AML-193 (cell line): ENCODE measurements at regions not wholly inside any gene's neighbourhood (a gene's known extent, or its start where the extent isn't known, plus 50 kb on each side); places are given as distances from the start of the nearest gene placed in this dataset.

Source experiments
- DNase-seq, 2 experiments: peaks; one replicate each; lab custom pipeline; 2025; lab: John Stamatoyannopoulos, UW

- DNase-seq, result no peak
These were observed 276.1 kb upstream of the NEBL start for GRCh38 chr10:21172930-21173801.

- no peak for DNase-seq
These were observed 275.4 kb upstream of the NEBL start for GRCh38 chr10:21172542-21172929.

GRCh38 chr10:21171936-21172541, 274.9 kb upstream of the NEBL start:
- no peak for DNase-seq

- DNase-seq, result no peak
These were observed 274.3 kb upstream of the NEBL start for GRCh38 chr10:21171197-21171935.

- DNase-seq, result no peak
These were observed 273.1 kb upstream of the NEBL start for GRCh38 chr10:21170216-21170615.

- DNase-seq, result no peak
These were observed 272.2 kb upstream of the NEBL start for GRCh38 chr10:21169271-21169670.

- DNase-seq, result no peak
These were observed 270.3 kb upstream of the NEBL start for GRCh38 chr10:21167288-21168010.

GRCh38 chr10:21166557-21167287, 269.6 kb upstream of the NEBL start:
- DNase-seq, result no peak

GRCh38 chr10:21165489-21165888, 268.4 kb upstream of the NEBL start:
- DNase-seq, result no peak

- DNase-seq, result no peak
These were observed 267.6 kb upstream of the NEBL start for GRCh38 chr10:21164687-21165086.

- DNase-seq, result no peak
These were observed 265.8 kb upstream of the NEBL start for GRCh38 chr10:21162948-21163347.

GRCh38 chr10:21161647-21162046, 264.5 kb upstream of the NEBL start:
- DNase-seq, result no peak

GRCh38 chr10:21161090-21161625, 264.0 kb upstream of the NEBL start:
- no peak for DNase-seq

- DNase-seq, result no peak
These were observed 263.0 kb upstream of the NEBL start for GRCh38 chr10:21160116-21160515.

- no peak for DNase-seq
These were observed 262.6 kb upstream of the NEBL start for GRCh38 chr10:21159669-21160068.

GRCh38 chr10:21158301-21158700, 261.2 kb upstream of the NEBL start:
- DNase-seq, result no peak

GRCh38 chr10:21157664-21158063, 260.6 kb upstream of the NEBL start:
- DNase-seq, result no peak

GRCh38 chr10:21150166-21150565, 253.1 kb upstream of the NEBL start:
- no peak for DNase-seq

- DNase-seq, result no peak
These were observed 249.3 kb upstream of the NEBL start for GRCh38 chr10:21146436-21146789.

GRCh38 chr10:21145751-21146435, 248.8 kb upstream of the NEBL start:
- no peak for DNase-seq

- no peak for DNase-seq
These were observed 246.9 kb upstream of the NEBL start for GRCh38 chr10:21144047-21144446.
